Mesendoderm (in vitro differentiated cells): ENCODE measurements at regions not wholly inside any gene's neighbourhood (a gene's known extent, or its start where the extent isn't known, plus 50 kb on each side); places are given as distances from the start of the nearest gene placed in this dataset.

Experiments used
- DNase-seq: peaks from one replicate; pipeline ENCODE4 v3.0.0; 2013
- H2AK5ac ChIP-seq: 2 replicates; pipeline ENCODE4 v1.6.1; 2013; ENCODE audit warnings: low read length, inconsistent platforms
- H2BK120ac ChIP-seq: 2 replicates; pipeline ENCODE4 v1.6.1; 2013; ENCODE audit warnings: low read depth, mild to moderate bottlenecking, low read length, moderate library complexity, mixed read lengths
- H2BK15ac ChIP-seq: replicated peaks from 2 replicates; pipeline ENCODE4 v1.6.1; 2013; ENCODE audit warnings: low read depth, mild to moderate bottlenecking, moderate library complexity
- H2BK5ac ChIP-seq: 2 replicates; pipeline ENCODE4 v1.6.1; 2013; ENCODE audit warnings: low read length, inconsistent platforms
- H3K18ac ChIP-seq: 2 replicates; pipeline ENCODE4 v1.6.1; 2013; ENCODE audit warnings: mild to moderate bottlenecking, low read length, mixed read lengths
- H3K23ac ChIP-seq: one replicate; pipeline ENCODE4 v1.6.1; 2013; ENCODE audit warnings: low read length
- H3K27ac ChIP-seq: 2 replicates; pipeline ENCODE4 v1.5.1; 2013; ENCODE audit warnings: low read depth, mild to moderate bottlenecking, inconsistent platforms, low read length, moderate library complexity
- H3K27me3 ChIP-seq: 2 replicates; pipeline ENCODE4 v1.6.1; 2013; ENCODE audit warnings: low read length, control low read depth, mild to moderate bottlenecking, inconsistent platforms; ENCODE audit not compliant: insufficient read depth, poor library complexity
- H3K36me3 ChIP-seq: 2 replicates; pipeline ENCODE4 v1.6.1; 2013; ENCODE audit warnings: low read length, inconsistent platforms; ENCODE audit not compliant: control insufficient read depth, insufficient read depth
- H3K4ac ChIP-seq: one replicate; pipeline ENCODE4 v1.6.1; 2013; ENCODE audit warnings: low read depth, mild to moderate bottlenecking, low read length, moderate library complexity
- H3K4me1 ChIP-seq: 2 replicates; pipeline ENCODE4 v1.6.1; 2013; ENCODE audit warnings: low read depth, low read length, inconsistent platforms; ENCODE audit not compliant: control insufficient read depth
- H3K4me2 ChIP-seq: 2 replicates; pipeline ENCODE4 v1.6.1; 2013; ENCODE audit warnings: low read length
- H3K4me3 ChIP-seq: 2 replicates; pipeline ENCODE4 v1.5.1; 2013; ENCODE audit warnings: mild to moderate bottlenecking, low read length
- H3K56ac ChIP-seq: one replicate; pipeline ENCODE4 v1.6.1; 2013; ENCODE audit warnings: low read length
- H3K79me1 ChIP-seq: 2 replicates; pipeline ENCODE4 v1.6.1; 2013; ENCODE audit warnings: low read length, inconsistent platforms
- H3K79me2 ChIP-seq: 2 replicates; pipeline ENCODE4 v1.6.1; 2013; ENCODE audit warnings: mild to moderate bottlenecking, low read length; ENCODE audit not compliant: control insufficient read depth, insufficient read depth
- H3K9ac ChIP-seq: 2 replicates; pipeline ENCODE4 v1.6.1; 2013; ENCODE audit warnings: low read length, inconsistent platforms
- H4K5ac ChIP-seq: one replicate; pipeline ENCODE4 v1.6.1; 2013; ENCODE audit warnings: low read length
- H4K8ac ChIP-seq: one replicate; pipeline ENCODE4 v1.6.1; 2013; ENCODE audit warnings: low read depth, mild to moderate bottlenecking, control low read depth, low read length, moderate library complexity
- WGBS: extraction: QIAGEN DNeasy Blood & Tissue Kit; methylation state at CpG from one replicate; pipeline ENCODE4 v1.1.7; 2013; ENCODE audit warnings: low lambda C conversion rate, missing lambda C conversion rate; ENCODE audit not compliant: insufficient coverage; ENCODE audit errors: extremely low coverage; 5-methylcytosine and 5-hydroxymethylcytosine counted together

- H3K56ac ChIP-seq = no peak overlapping the region
- H3K27ac ChIP-seq = no peak overlapping the region
- no peaks in the 10 kb centered on the region for H3K36me3 ChIP-seq
- no peak overlapping the region for H2BK5ac ChIP-seq
- DNase-seq = no peak
- H3K4me2 ChIP-seq = no peak overlapping the region
- no peak overlapping the region for H4K8ac ChIP-seq
- H4K5ac ChIP-seq = no peak overlapping the region
- WGBS = no CpG with 5 or more reads among the region's 7 CpGs
- H3K4me1 ChIP-seq = no peaks in the 10 kb centered on the region
- H2BK15ac ChIP-seq = no peak overlapping the region
- no peak overlapping the region for H2AK5ac ChIP-seq
- no peaks in the 10 kb centered on the region for H3K79me2 ChIP-seq
- no peak overlapping the region for H3K18ac ChIP-seq
- no peak overlapping the region for H2BK120ac ChIP-seq
- H3K27me3 ChIP-seq = no peaks in the 10 kb centered on the region
- no peak overlapping the region for H3K4ac ChIP-seq
- no peak overlapping the region for H3K23ac ChIP-seq
- no peaks in the 10 kb centered on the region for H3K79me1 ChIP-seq
- H3K9ac ChIP-seq = no peak overlapping the region
- no peak overlapping the region for H3K4me3 ChIP-seq
These were observed 670.2 kb upstream of the ZEB2 start for GRCh38 chr2:145190031-145190703.

DNA sequence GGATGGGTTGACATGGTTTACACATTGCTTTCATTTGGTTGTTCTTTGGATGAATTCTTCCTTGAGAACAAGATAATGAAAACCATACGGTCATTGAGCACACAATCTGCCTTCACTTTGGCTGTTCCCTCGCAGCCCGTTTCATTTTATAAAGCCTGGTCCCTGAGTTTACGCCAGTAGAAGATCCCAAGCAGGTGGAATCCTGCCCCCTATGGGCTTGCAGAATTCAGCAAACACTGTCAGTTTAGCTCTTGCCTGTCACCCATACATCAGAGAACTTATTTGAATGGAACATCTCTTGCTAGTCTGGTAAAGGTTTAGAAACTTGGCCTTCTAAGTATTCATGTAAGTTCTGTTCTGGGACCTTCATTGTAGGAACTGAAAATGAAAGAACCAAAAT lies 666.4 kb upstream of the ZEB2 start:
- H3K23ac ChIP-seq = no peak overlapping the region
- H3K36me3 ChIP-seq = no peaks in the 10 kb centered on the region
- no CpG with 5 or more reads among the region's 4 CpGs for WGBS
- DNase-seq = peak; percentile 44
- no peak overlapping the region for H2BK15ac ChIP-seq
- H3K56ac ChIP-seq = no peak overlapping the region
- no peak overlapping the region for H3K18ac ChIP-seq
- no peak overlapping the region for H4K8ac ChIP-seq
- no peak overlapping the region for H2BK120ac ChIP-seq
- H3K79me2 ChIP-seq = no peaks in the 10 kb centered on the region
- H3K27me3 ChIP-seq = no peaks in the 10 kb centered on the region
- no peak overlapping the region for H2BK5ac ChIP-seq
- H3K4me1 ChIP-seq = no peaks in the 10 kb centered on the region
- no peak overlapping the region for H2AK5ac ChIP-seq
- H3K27ac ChIP-seq = no peak overlapping the region
- no peak overlapping the region for H4K5ac ChIP-seq
- H3K4me3 ChIP-seq = no peak overlapping the region
- no peak overlapping the region for H3K4me2 ChIP-seq
- H3K4ac ChIP-seq = no peak overlapping the region
- no peak overlapping the region for H3K9ac ChIP-seq
- no peaks in the 10 kb centered on the region for H3K79me1 ChIP-seq

GRCh38 chr2:145185696-145186095 lies 665.8 kb upstream of the ZEB2 start:
- no peak overlapping the region for H2BK120ac ChIP-seq
- no CpG with 5 or more reads among the region's 3 CpGs for WGBS
- no peak overlapping the region for H2BK5ac ChIP-seq
- no peak for DNase-seq
- no peaks in the 10 kb centered on the region for H3K4me1 ChIP-seq
- no peak overlapping the region for H2AK5ac ChIP-seq
- H3K36me3 ChIP-seq = no peaks in the 10 kb centered on the region
- H2BK15ac ChIP-seq = no peak overlapping the region
- H3K4ac ChIP-seq = no peak overlapping the region
- no peaks in the 10 kb centered on the region for H3K79me2 ChIP-seq
- H3K56ac ChIP-seq = no peak overlapping the region
- no peak overlapping the region for H3K9ac ChIP-seq
- H3K27me3 ChIP-seq = no peaks in the 10 kb centered on the region
- no peak overlapping the region for H3K4me3 ChIP-seq
- no peak overlapping the region for H3K18ac ChIP-seq
- H4K5ac ChIP-seq = no peak overlapping the region
- H4K8ac ChIP-seq = no peak overlapping the region
- H3K79me1 ChIP-seq = no peaks in the 10 kb centered on the region
- H3K4me2 ChIP-seq = no peak overlapping the region
- H3K27ac ChIP-seq = no peak overlapping the region
- no peak overlapping the region for H3K23ac ChIP-seq

GRCh38 chr2:145184741-145185651 lies 665.1 kb upstream of the ZEB2 start:
- Histone ChIP-seq H3K56ac (no peak overlapping the region), H3K27me3 (no peaks in the 10 kb centered on the region), H3K18ac (no peak overlapping the region), H3K4ac (no peak overlapping the region), H3K27ac (no peak overlapping the region), H3K4me3 (no peak overlapping the region), H3K36me3 (no peaks in the 10 kb centered on the region), H4K8ac (no peak overlapping the region), H3K4me1 (no peaks in the 10 kb centered on the region), H2BK120ac (no peak overlapping the region), H2BK15ac (no peak overlapping the region), H3K79me1 (no peaks in the 10 kb centered on the region), H2BK5ac (no peak overlapping the region), H2AK5ac (no peak overlapping the region), H4K5ac (no peak overlapping the region), H3K23ac (no peak overlapping the region), H3K9ac (no peak overlapping the region), H3K79me2 (no peaks in the 10 kb centered on the region), H3K4me2 (no peak overlapping the region)
- WGBS = no CpG with 5 or more reads among the region's 5 CpGs
- DNase-seq = no peak

DNA sequence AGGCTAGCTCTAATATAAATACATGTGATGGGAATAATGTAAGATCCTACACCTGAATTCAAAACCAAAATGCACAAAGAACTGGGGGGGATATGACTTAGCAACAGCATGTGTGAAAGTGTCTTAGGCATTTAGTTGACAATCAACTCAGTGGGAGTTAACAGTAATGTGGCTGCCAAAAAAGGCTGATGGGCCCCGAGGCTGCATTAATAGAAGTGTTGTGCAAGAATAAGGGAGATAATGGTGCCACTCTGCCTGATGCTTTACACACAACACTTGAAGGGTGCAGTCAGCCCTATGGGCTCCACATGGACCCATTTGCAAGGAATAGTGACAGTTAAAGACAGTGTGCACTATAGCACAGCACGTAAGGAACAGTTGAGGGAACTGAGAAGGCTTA lies 649.4 kb upstream of the ZEB2 start:
- no peak overlapping the region for H2AK5ac ChIP-seq
- no peaks in the 10 kb centered on the region for H3K27me3 ChIP-seq
- H3K23ac ChIP-seq = no peak overlapping the region
- H2BK15ac ChIP-seq = no peak overlapping the region
- H3K4ac ChIP-seq = no peak overlapping the region
- H3K56ac ChIP-seq = no peak overlapping the region
- no peak overlapping the region for H4K8ac ChIP-seq
- no peak overlapping the region for H3K4me3 ChIP-seq
- H3K79me1 ChIP-seq = no peaks in the 10 kb centered on the region
- no CpG with 5 or more reads among the region's 2 CpGs for WGBS
- H2BK5ac ChIP-seq = no peak overlapping the region
- H3K18ac ChIP-seq = no peak overlapping the region
- no peak overlapping the region for H3K27ac ChIP-seq
- no peak overlapping the region for H2BK120ac ChIP-seq
- DNase-seq = no peak
- H3K9ac ChIP-seq = no peak overlapping the region
- H4K5ac ChIP-seq = no peak overlapping the region
- H3K79me2 ChIP-seq = no peaks in the 10 kb centered on the region
- no peak overlapping the region for H3K4me2 ChIP-seq
- H3K4me1 ChIP-seq = no peaks in the 10 kb centered on the region
- no peaks in the 10 kb centered on the region for H3K36me3 ChIP-seq
